Duodenal mucosa (tissue), 2 donors: ENCODE measurements at regions not wholly inside any gene's neighbourhood (a gene's known extent, or its start where the extent isn't known, plus 50 kb on each side); places are given as distances from the start of the nearest gene placed in this dataset.

Experiments
- H3K27ac ChIP-seq: one replicate; pipeline ENCODE4 v1.7.0; 2013; ENCODE audit warnings: low read depth, low read length
- H3K27me3 ChIP-seq, 2 donors: one replicate each; pipeline ENCODE4 v1.7.0; 2013; ENCODE audit warnings: low read length in 2 of 2, control low read depth in 1 of 2; ENCODE audit not compliant: insufficient read depth in 2 of 2, control insufficient read depth in 1 of 2
- H3K36me3 ChIP-seq, 2 donors: one replicate each; pipeline ENCODE4 v1.7.0; 2013; ENCODE audit warnings: low read length in 2 of 2, control low read depth in 1 of 2; ENCODE audit not compliant: insufficient read depth in 2 of 2, control insufficient read depth in 1 of 2
- H3K4me1 ChIP-seq, 2 donors: one replicate each; pipeline ENCODE4 v1.7.0; 2013; ENCODE audit warnings: low read length in 2 of 2, control low read depth in 1 of 2; ENCODE audit not compliant: insufficient read depth in 2 of 2, control insufficient read depth in 1 of 2
- H3K4me3 ChIP-seq, 2 donors: one replicate each; pipeline ENCODE4 v1.7.0; 2013; ENCODE audit warnings: low read length in 2 of 2, low read depth in 1 of 2
- H3K9ac ChIP-seq, 2 donors: one replicate each; pipeline ENCODE4 v1.7.0; 2013; ENCODE audit warnings: low read length in 2 of 2, low read depth in 1 of 2
- H3K9me3 ChIP-seq, 2 donors: one replicate each; pipeline ENCODE4 v1.7.0; 2013; ENCODE audit warnings: low read length in 2 of 2, control low read depth in 1 of 2; ENCODE audit not compliant: control insufficient read depth in 1 of 2

DNA sequence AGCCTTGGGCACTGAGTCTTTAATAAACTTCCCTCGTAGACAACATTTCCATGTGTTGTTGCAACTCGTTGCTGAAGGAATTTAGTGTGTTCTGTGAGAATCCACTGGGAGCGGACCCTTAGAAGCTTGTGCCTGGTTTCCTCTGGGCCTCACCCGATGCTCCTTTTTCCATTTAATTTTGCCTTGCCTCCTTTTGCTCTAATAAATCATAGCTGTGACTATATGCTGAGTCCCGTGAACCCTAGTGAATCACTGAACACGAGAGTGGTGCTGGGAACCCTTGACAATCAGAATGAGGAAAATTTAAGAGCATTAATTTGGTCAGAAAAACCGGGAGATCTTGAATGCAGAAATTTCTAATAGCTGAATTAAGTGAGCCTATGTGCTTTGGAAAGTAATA lies 291.1 kb upstream of the ZNF608 start:
- no peaks in the 10 kb centered on the region for H3K27me3 ChIP-seq
- H3K36me3 ChIP-seq, result no peaks in the 10 kb centered on the region
- peaks cover 15 to 23% of the 10 kb centered on the region in 2 donors for H3K4me1 ChIP-seq
- H3K9ac ChIP-seq, result no peak overlapping the region
- H3K4me3 ChIP-seq, result no peak overlapping the region
- H3K9me3 ChIP-seq, result no peaks in the 10 kb centered on the region
- no peak overlapping the region for H3K27ac ChIP-seq

DNA sequence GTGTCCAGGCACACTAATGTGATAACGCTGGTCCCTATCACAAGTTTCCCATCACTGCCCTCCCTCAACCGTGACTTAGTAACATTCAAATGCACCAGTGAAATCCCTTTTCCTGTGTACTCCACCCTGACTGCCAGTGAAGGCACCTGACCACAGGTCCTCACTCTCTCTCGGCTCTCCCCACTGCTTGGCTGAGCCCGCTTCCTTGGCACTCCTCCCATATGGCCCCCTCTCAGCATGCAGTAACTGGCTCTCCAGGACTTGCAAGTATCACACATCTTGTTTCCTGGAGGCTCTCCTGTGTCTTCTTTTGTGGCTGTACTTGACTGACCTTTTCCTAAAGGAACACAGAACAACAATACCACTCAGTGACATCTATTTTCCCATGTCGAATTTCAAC lies 292.0 kb upstream of the ZNF608 start:
- Histone ChIP-seq H3K9me3 (no peaks in the 10 kb centered on the region), H3K27ac (no peak overlapping the region), H3K36me3 (no peaks in the 10 kb centered on the region), H3K9ac (no peak overlapping the region), H3K4me3 (no peak overlapping the region), H3K27me3 (no peaks in the 10 kb centered on the region), H3K4me1 (peaks cover 15 to 23% of the 10 kb centered on the region in 2 donors)

DNA sequence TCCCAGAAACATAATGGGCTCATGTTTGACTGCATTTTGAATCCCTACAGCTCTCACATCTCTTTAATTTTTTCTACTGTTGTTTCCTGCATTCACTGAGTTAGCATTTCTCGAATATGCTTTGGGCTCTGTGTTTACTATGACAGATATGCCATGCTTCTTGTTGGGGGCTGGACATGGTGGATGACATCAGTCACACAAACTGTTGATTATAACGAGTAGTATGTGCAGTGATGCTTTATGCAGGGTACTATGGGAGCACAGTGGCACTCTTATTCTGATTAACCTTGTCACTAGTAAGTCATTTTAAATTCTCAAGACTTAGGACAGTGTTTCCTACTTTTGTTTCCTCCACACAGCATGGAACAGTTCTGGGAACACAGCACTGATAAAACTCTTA lies 295.4 kb upstream of the ZNF608 start:
- Histone ChIP-seq H3K27ac (no peak overlapping the region), H3K9ac (no peak overlapping the region)

DNA sequence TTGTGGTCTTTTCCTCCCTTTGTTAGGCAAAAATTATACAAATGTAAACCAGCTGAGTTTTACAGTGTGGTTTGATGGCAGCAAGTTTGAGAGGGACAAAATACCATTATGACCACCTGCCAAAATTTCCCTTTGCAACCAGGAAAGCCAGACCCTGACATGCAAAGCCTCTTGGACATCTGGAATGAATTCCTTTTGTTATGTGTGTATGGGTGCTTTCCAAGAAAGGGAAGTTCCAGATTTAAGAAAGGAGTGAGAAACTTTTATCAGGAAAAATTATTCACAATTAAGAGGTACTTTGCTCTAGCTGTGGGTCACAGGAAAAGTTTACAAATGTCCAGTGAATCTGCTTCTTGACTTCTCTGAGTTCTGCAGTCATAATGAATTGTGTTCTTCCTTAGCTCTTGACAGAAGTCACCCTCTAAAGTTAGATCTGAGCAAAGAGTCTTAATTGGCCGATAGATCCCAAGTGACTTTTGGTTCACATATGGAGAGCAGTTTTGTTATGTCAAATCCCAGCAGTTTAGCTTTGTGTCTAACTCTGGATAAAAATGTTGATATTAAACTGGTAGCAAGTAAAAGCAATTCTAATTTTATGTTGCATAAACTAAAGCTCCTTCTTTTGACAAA lies 295.9 kb upstream of the ZNF608 start:
- peaks cover 11 to 13% of the 10 kb centered on the region in 2 donors for H3K4me1 ChIP-seq
- H3K9me3 ChIP-seq, result no peaks in the 10 kb centered on the region
- H3K36me3 ChIP-seq, result no peaks in the 10 kb centered on the region
- H3K9ac ChIP-seq, result no peak overlapping the region
- no peak overlapping the region for H3K27ac ChIP-seq
- H3K27me3 ChIP-seq, result no peaks in the 10 kb centered on the region
- no peak overlapping the region for H3K4me3 ChIP-seq

More for the DNA sequence above, 295.4 kb upstream of the ZNF608 start:
- H3K4me1 ChIP-seq, result peaks cover 11 to 13% of the 10 kb centered on the region in 2 donors
- no peaks in the 10 kb centered on the region for H3K36me3 ChIP-seq
- no peak overlapping the region for H3K4me3 ChIP-seq
- H3K9me3 ChIP-seq, result no peaks in the 10 kb centered on the region
- no peaks in the 10 kb centered on the region for H3K27me3 ChIP-seq

DNA sequence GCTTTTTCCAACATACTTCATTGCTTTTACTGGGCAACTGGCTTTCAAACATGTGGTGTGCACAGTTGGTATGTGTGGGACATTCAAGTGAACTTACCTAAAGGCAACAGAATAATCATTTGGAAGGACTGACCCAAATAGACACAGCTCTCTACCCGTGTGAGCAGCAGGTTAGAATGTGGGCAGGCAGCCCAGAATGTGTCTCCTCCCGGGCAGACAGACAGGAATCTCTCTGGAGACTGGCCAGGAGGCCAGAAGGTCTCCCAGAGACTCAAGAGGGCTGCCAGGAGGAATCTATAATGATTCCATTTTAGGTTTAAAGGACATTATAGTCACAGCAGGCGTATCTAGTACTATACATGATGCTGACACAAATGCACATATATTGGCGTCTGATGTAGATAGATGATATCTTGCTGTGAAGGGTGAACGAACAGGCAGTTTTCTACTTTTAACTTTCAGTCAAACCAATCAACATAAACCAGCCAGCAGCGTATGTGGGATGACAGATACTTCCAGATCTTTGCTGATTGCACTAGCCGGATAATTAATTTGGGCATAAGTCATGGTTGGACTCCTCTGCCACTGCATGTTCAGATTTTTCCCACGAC lies 297.4 kb upstream of the ZNF608 start:
- no peaks in the 10 kb centered on the region for H3K9me3 ChIP-seq
- no peak overlapping the region for H3K27ac ChIP-seq
- H3K9ac ChIP-seq, result no peak overlapping the region
- peaks cover 11 to 13% of the 10 kb centered on the region in 2 donors for H3K4me1 ChIP-seq
- H3K27me3 ChIP-seq, result no peaks in the 10 kb centered on the region
- H3K4me3 ChIP-seq, result no peak overlapping the region
- H3K36me3 ChIP-seq, result no peaks in the 10 kb centered on the region

DNA sequence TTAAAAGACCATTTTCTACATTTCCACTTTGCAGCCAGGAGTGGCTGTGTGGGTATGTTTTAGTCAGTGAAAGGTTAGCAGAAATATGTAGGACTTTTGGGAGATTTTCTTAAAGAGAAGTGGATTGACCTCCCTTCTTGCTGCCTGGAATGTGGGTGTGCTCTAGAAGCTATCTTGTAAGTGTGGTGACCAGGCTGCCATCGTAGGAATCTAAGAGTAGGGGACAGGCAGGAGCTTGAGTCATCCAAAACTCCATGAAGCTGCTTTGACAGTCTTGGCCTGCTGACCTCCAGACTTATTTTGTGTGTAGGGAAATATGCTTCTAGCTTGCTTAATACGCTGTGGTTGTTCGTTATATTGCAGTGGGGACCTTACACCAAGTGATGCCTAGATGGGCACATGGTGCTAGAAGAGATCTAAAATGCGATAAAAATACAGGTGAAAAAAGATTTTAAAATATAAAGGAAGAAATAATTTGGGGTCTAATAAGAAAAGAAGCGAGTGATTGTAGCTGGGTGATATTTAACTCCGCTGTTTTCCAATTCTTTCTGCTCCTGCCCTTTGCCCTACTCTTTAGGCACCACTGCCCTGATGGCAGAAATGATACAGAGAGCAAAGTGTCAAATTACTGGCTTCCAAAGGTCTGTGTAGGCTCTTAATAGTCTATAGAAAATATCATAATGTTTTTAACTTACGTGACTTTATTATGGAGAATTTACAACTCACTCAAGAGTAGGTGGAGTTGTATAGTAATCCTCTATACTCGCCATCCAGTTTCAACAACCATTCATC lies 298.2 kb upstream of the ZNF608 start:
- H3K9me3 ChIP-seq, result no peaks in the 10 kb centered on the region
- no peaks in the 10 kb centered on the region for H3K27me3 ChIP-seq
- no peaks in the 10 kb centered on the region for H3K36me3 ChIP-seq
- H3K27ac ChIP-seq, result no peak overlapping the region
- H3K9ac ChIP-seq, result no peak overlapping the region
- H3K4me1 ChIP-seq, result peaks cover 11 to 13% of the 10 kb centered on the region in 2 donors
- H3K4me3 ChIP-seq, result no peak overlapping the region

DNA sequence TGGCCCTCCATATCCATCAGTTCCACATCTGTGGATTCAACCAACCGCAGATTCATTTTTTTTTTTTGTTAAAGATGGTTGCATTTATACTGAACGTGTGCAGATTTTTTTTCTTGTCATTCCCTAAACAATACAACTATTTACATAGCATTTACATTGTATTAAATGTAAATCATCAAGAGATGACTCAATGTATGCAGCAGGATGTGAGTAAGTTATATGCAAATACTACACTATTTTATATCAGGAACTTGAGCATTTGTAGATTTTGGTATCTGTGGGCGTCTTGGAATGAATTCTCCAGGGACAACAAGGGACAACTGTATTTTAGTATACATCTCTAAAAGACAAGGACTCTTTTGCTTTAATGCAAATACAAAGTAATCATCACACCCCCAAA lies 299.2 kb upstream of the ZNF608 start:
- H3K4me3 ChIP-seq, result no peak overlapping the region

DNA sequence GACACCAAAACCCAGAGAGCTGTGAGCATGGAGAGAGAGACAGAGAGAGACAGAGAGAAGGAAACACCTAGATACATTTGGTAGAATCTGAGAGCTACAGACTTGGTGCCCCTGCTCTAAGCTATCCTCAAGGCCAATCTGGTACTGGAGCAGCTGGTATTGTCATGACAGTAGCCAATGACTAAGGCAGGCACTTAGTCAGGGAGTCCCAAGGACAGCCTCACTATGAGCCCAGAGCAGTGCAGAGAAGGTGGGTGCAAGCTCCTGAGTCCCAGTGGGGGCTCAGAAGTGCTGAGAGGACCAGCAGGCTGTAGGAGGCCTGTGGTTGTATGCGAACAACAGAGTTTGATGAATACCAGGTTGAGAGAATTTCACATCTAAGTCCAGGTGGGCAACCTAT lies 300.4 kb upstream of the ZNF608 start:
- Histone ChIP-seq H3K36me3 (no peaks in the 10 kb centered on the region), H3K27me3 (no peaks in the 10 kb centered on the region), H3K4me3 (no peak overlapping the region), H3K4me1 (peaks cover 11 to 13% of the 10 kb centered on the region in 2 donors), H3K9me3 (no peaks in the 10 kb centered on the region), H3K27ac (no peak overlapping the region), H3K9ac (no peak overlapping the region)

More for the DNA sequence above, 299.2 kb upstream of the ZNF608 start:
- Histone ChIP-seq H3K27me3 (no peaks in the 10 kb centered on the region), H3K9ac (no peak overlapping the region), H3K36me3 (no peaks in the 10 kb centered on the region), H3K4me1 (peaks cover 11 to 13% of the 10 kb centered on the region in 2 donors), H3K9me3 (no peaks in the 10 kb centered on the region), H3K27ac (no peak overlapping the region)

DNA sequence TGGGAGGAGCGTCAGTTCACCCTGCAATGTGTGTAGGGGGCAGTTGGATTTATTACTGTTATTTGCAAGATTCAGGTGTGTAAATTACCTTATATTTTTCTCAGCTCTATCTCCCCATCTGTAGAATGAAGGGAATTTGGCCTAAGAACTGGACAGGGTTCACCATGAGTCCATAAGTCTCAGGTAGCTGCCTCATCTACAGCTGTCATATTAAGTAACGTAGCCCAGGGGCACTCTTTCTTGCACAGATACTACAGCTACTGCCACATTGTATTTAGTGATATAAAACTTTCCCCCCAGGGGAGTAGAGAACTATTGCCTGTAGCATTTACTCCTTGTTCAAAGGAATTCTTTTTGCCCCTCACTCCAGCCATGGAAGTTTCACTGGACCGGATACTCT lies 301.4 kb upstream of the ZNF608 start:
- H3K27me3 ChIP-seq, result no peaks in the 10 kb centered on the region
- H3K9me3 ChIP-seq, result no peaks in the 10 kb centered on the region
- H3K9ac ChIP-seq, result no peak overlapping the region
- no peak overlapping the region for H3K27ac ChIP-seq
- H3K4me1 ChIP-seq, result peaks cover 11 to 13% of the 10 kb centered on the region in 2 donors
- no peak overlapping the region for H3K4me3 ChIP-seq
- H3K36me3 ChIP-seq, result no peaks in the 10 kb centered on the region
